Subcutaneous abdominal adipose tissue (tissue), 5 donors: ENCODE measurements at regions not wholly inside any gene's neighbourhood (a gene's known extent, or its start where the extent isn't known, plus 50 kb on each side); places are given as distances from the start of the nearest gene placed in this dataset.

Experiments
- H3K27ac ChIP-seq: one replicate; pipeline ENCODE4 v1.7.0; 2013; ENCODE audit warnings: low read depth, mild to moderate bottlenecking, inconsistent platforms, low read length, moderate library complexity
- H3K27me3 ChIP-seq, 5 donors: one replicate each; pipeline ENCODE4 v1.7.0; 2013; ENCODE audit warnings: low read length in 5 of 5, inconsistent platforms in 1 of 5; ENCODE audit not compliant: control insufficient read depth in 5 of 5, insufficient read depth in 4 of 5
- H3K36me3 ChIP-seq, 5 donors: one replicate each; pipeline ENCODE4 v1.7.0; 2013; ENCODE audit warnings: low read length in 5 of 5; ENCODE audit not compliant: control insufficient read depth in 5 of 5, insufficient read depth in 5 of 5
- H3K4me1 ChIP-seq, 5 donors: one replicate each; pipeline ENCODE4 v1.7.0; 2013; ENCODE audit warnings: low read length in 5 of 5, mild to moderate bottlenecking in 3 of 5, moderate library complexity in 1 of 5; ENCODE audit not compliant: control insufficient read depth in 5 of 5, insufficient read depth in 5 of 5
- H3K4me3 ChIP-seq, 5 donors: one replicate each; pipeline ENCODE4 v1.7.0; 2013; ENCODE audit warnings: low read length in 5 of 5, low read depth in 1 of 5
- H3K9ac ChIP-seq, 5 donors: one replicate each; pipeline ENCODE4 v1.7.0; 2013; ENCODE audit warnings: low read length in 5 of 5, mild to moderate bottlenecking in 4 of 5, moderate library complexity in 3 of 5
- H3K9me3 ChIP-seq, 5 donors: one replicate each; pipeline ENCODE4 v1.7.0; 2013; ENCODE audit warnings: low read length in 5 of 5; ENCODE audit not compliant: control insufficient read depth in 5 of 5
- donor health status: healthy.
- donor health status: healthy.
- donor health status: healthy.
- donor health status: healthy.
- donor health status: healthy.

- Histone ChIP-seq H3K27me3 (no peaks in the 10 kb centered on the region), H3K4me3 (no peak overlapping the region), H3K36me3 (no peaks in the 10 kb centered on the region), H3K27ac (no peak overlapping the region), H3K4me1 (peaks cover 0 to 11% (median 3%) of the 10 kb centered on the region in 5 donors), H3K9me3 (no peaks in the 10 kb centered on the region), H3K9ac (no peak overlapping the region)
Measured at GRCh38 chr5:173745123-173745522, 128.7 kb upstream of the BOD1 start.

- no peaks in the 10 kb centered on the region for H3K9me3 ChIP-seq
- no peak overlapping the region for H3K27ac ChIP-seq
- no peak overlapping the region for H3K4me3 ChIP-seq
- H3K27me3 ChIP-seq = no peaks in the 10 kb centered on the region
- no peak overlapping the region for H3K9ac ChIP-seq
- H3K4me1 ChIP-seq = peaks cover 0 to 11% (median 3%) of the 10 kb centered on the region in 5 donors
- no peaks in the 10 kb centered on the region for H3K36me3 ChIP-seq
Measured at GRCh38 chr5:173745557-173745956, 129.1 kb upstream of the BOD1 start.

GRCh38 chr5:173746047-173746646, 129.7 kb upstream of the BOD1 start:
- H3K9ac ChIP-seq = no peak overlapping the region
- H3K27ac ChIP-seq = no peak overlapping the region
- H3K9me3 ChIP-seq = no peaks in the 10 kb centered on the region
- H3K4me3 ChIP-seq = no peak overlapping the region
- no peaks in the 10 kb centered on the region for H3K27me3 ChIP-seq
- H3K36me3 ChIP-seq = no peaks in the 10 kb centered on the region
- H3K4me1 ChIP-seq = peaks cover 0 to 11% (median 3%) of the 10 kb centered on the region in 5 donors

GRCh38 chr5:173747876-173748275, 131.4 kb upstream of the BOD1 start:
- no peaks in the 10 kb centered on the region for H3K36me3 ChIP-seq
- no peak overlapping the region for H3K4me3 ChIP-seq
- H3K4me1 ChIP-seq = peaks cover 0 to 11% (median 2%) of the 10 kb centered on the region in 5 donors
- no peaks in the 10 kb centered on the region for H3K27me3 ChIP-seq
- no peak overlapping the region for H3K9ac ChIP-seq
- no peak overlapping the region for H3K27ac ChIP-seq
- H3K9me3 ChIP-seq = no peaks in the 10 kb centered on the region

GRCh38 chr5:173750538-173751265, 134.3 kb upstream of the BOD1 start:
- H3K4me1 ChIP-seq = peaks cover 0 to 30% (median 14%) of the 10 kb centered on the region in 5 donors
- no peaks in the 10 kb centered on the region for H3K27me3 ChIP-seq
- no peak overlapping the region for H3K27ac ChIP-seq
- no peak overlapping the region for H3K9ac ChIP-seq
- H3K9me3 ChIP-seq = no peaks in the 10 kb centered on the region
- H3K36me3 ChIP-seq = no peaks in the 10 kb centered on the region
- H3K4me3 ChIP-seq = no peak overlapping the region

GRCh38 chr5:173751266-173751600, 134.8 kb upstream of the BOD1 start:
- Histone ChIP-seq H3K36me3 (no peaks in the 10 kb centered on the region), H3K4me3 (no peak overlapping the region), H3K9ac (no peak overlapping the region), H3K9me3 (no peaks in the 10 kb centered on the region), H3K27me3 (no peaks in the 10 kb centered on the region), H3K4me1 (peaks cover 0 to 30% (median 14%) of the 10 kb centered on the region in 5 donors), H3K27ac (no peak overlapping the region)

- peaks cover 0 to 32% (median 14%) of the 10 kb centered on the region in 5 donors for H3K4me1 ChIP-seq
- no peak overlapping the region for H3K27ac ChIP-seq
- no peaks in the 10 kb centered on the region for H3K9me3 ChIP-seq
- no peak overlapping the region for H3K4me3 ChIP-seq
- H3K36me3 ChIP-seq = no peaks in the 10 kb centered on the region
- no peak overlapping the region for H3K9ac ChIP-seq
- H3K27me3 ChIP-seq = no peaks in the 10 kb centered on the region
Measured at GRCh38 chr5:173752653-173753052, 135.5 kb upstream of the CPEB4 start.

GRCh38 chr5:173753307-173754168, 134.6 kb upstream of the CPEB4 start:
- peaks cover 0 to 37% (median 14%) of the 10 kb centered on the region in 5 donors for H3K4me1 ChIP-seq
- H3K9me3 ChIP-seq = no peaks in the 10 kb centered on the region
- no peak overlapping the region for H3K4me3 ChIP-seq
- H3K27ac ChIP-seq = peak overlapping the region; percentile 50
- H3K27me3 ChIP-seq = no peaks in the 10 kb centered on the region
- H3K36me3 ChIP-seq = no peaks in the 10 kb centered on the region
- H3K9ac ChIP-seq = no peak overlapping the region

GRCh38 chr5:173755319-173755718, 132.8 kb upstream of the CPEB4 start:
- Histone ChIP-seq H3K36me3 (no peaks in the 10 kb centered on the region), H3K9me3 (no peaks in the 10 kb centered on the region), H3K27ac (peak overlapping the region; percentile 50), H3K27me3 (no peaks in the 10 kb centered on the region), H3K4me3 (no peak overlapping the region), H3K4me1 (peaks cover 0 to 37% (median 14%) of the 10 kb centered on the region in 5 donors), H3K9ac (no peak overlapping the region)
